PC-9 (cell line): ENCODE measurements at regions not wholly inside any gene's neighbourhood (a gene's known extent, or its start where the extent isn't known, plus 50 kb on each side); places are given as distances from the start of the nearest gene placed in this dataset.

Source experiments
- CTCF ChIP-seq: fragments of 200-600 bp; sonication (generic); conservative IDR thresholded peaks from 2 replicates; pipeline ENCODE4 v1.6.1; 2017; ENCODE audit warnings: mixed run types, antibody characterized with exemption, mild to moderate bottlenecking, moderate library complexity
- EZH2 ChIP-seq: fragments of 200-600 bp; sonication (generic); IDR thresholded peaks from 2 replicates; pipeline ENCODE4 v1.8.0; 2017; ENCODE audit warnings: antibody characterized with exemption, low read depth

DNA sequence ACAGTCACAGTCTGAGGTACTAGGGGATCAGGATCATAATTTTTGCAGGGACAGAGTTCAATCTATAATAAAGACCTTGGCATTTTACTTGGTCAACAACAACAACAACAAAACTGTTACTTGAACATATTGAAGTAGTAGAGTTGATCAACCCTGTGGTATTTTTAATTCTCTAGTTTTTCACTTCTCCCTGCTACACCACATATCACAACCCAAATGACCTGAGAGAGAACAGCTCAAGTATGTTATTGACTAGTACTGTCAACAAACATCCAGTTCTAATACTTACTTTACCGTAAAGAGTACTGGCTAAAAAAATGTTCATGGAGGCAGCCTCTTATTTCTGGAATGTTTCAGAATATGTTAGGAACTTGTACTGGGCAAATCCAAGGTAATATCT, 90.5 kb upstream of the FAM3C start:
- TF ChIP-seq CTCF (no peak), EZH2 (no peak)
